ENCODE measurements at regions not wholly inside any gene's neighbourhood (a gene's known extent, or its start where the extent isn't known, plus 50 kb on each side); places are given as distances from the start of the nearest gene placed in this dataset.

- Histone ChIP-seq H3K36me3 (replicated peaks; ENCODE audit: low read depth, low read length) (no peaks in the 10 kb centered on the region), H4K20me1 (ENCODE audit: insufficient read depth, low read length) (no peaks in the 10 kb centered on the region), H2AFZ (ENCODE audit: low read depth, low read length) (no peak overlapping the region), H3K4me3 (ENCODE audit: low read length) (no peak overlapping the region), H3K9me3 (ENCODE audit: insufficient read depth, low read length) (no peaks in the 10 kb centered on the region), H3K27ac (ENCODE audit: low read length) (no peak overlapping the region), H3K79me2 (ENCODE audit: low read length) (no peaks in the 10 kb centered on the region), H3K9ac (ENCODE audit: low read length) (no peak overlapping the region), H3K4me1 (ENCODE audit: low read length) (no peaks in the 10 kb centered on the region), H3K27me3 (ENCODE audit: low read depth, low read length) (no peaks in the 10 kb centered on the region), H3K4me2 (ENCODE audit: low read length) (no peak overlapping the region)
- TF ChIP-seq CTCF (IDR thresholded peaks at IDR 0.05; ENCODE audit: low read depth, low read length) (no peak), EZH2phosphoT487 (IDR thresholded peaks at IDR 0.05; ENCODE audit: low read depth) (no peak)
Observed at GRCh38 chr7:67522504-67522903, 525.9 kb downstream of the TYW1 start.

- Histone ChIP-seq H3K4me2 (ENCODE audit: low read length) (no peak overlapping the region), H3K9me3 (ENCODE audit: insufficient read depth, low read length) (no peaks in the 10 kb centered on the region), H4K20me1 (ENCODE audit: insufficient read depth, low read length) (no peaks in the 10 kb centered on the region), H3K27me3 (ENCODE audit: low read depth, low read length) (no peaks in the 10 kb centered on the region), H3K9ac (ENCODE audit: low read length) (no peak overlapping the region), H3K4me3 (ENCODE audit: low read length) (no peak overlapping the region), H3K4me1 (ENCODE audit: low read length) (no peaks in the 10 kb centered on the region), H2AFZ (ENCODE audit: low read depth, low read length) (no peak overlapping the region), H3K36me3 (replicated peaks; ENCODE audit: low read depth, low read length) (no peaks in the 10 kb centered on the region), H3K79me2 (ENCODE audit: low read length) (no peaks in the 10 kb centered on the region), H3K27ac (ENCODE audit: low read length) (no peak overlapping the region)
- TF ChIP-seq CTCF (IDR thresholded peaks at IDR 0.05; ENCODE audit: low read depth, low read length) (no peak), EZH2phosphoT487 (IDR thresholded peaks at IDR 0.05; ENCODE audit: low read depth) (no peak)
Observed at GRCh38 chr7:67523713-67524112, 527.1 kb downstream of the TYW1 start.

- Histone ChIP-seq H3K27ac (ENCODE audit: low read length) (no peak overlapping the region), H2AFZ (ENCODE audit: low read depth, low read length) (no peak overlapping the region), H3K36me3 (replicated peaks; ENCODE audit: low read depth, low read length) (no peaks in the 10 kb centered on the region), H3K4me1 (ENCODE audit: low read length) (no peaks in the 10 kb centered on the region), H3K4me3 (ENCODE audit: low read length) (no peak overlapping the region), H3K27me3 (ENCODE audit: low read depth, low read length) (no peaks in the 10 kb centered on the region), H3K79me2 (ENCODE audit: low read length) (no peaks in the 10 kb centered on the region), H3K9ac (ENCODE audit: low read length) (no peak overlapping the region), H3K4me2 (ENCODE audit: low read length) (no peak overlapping the region), H4K20me1 (ENCODE audit: insufficient read depth, low read length) (no peaks in the 10 kb centered on the region), H3K9me3 (ENCODE audit: insufficient read depth, low read length) (no peaks in the 10 kb centered on the region)
- no peak for TF ChIP-seq EZH2phosphoT487 (IDR thresholded peaks at IDR 0.05; ENCODE audit: low read depth)
- no peak for TF ChIP-seq CTCF (IDR thresholded peaks at IDR 0.05; ENCODE audit: low read depth, low read length)
Observed at GRCh38 chr7:67525588-67525987, 529.0 kb downstream of the TYW1 start.

- Histone ChIP-seq H3K36me3 (replicated peaks; ENCODE audit: low read depth, low read length) (no peaks in the 10 kb centered on the region), H3K4me2 (ENCODE audit: low read length) (no peak overlapping the region), H3K27ac (ENCODE audit: low read length) (no peak overlapping the region), H4K20me1 (ENCODE audit: insufficient read depth, low read length) (no peaks in the 10 kb centered on the region), H3K9ac (ENCODE audit: low read length) (no peak overlapping the region), H3K4me1 (ENCODE audit: low read length) (no peaks in the 10 kb centered on the region), H2AFZ (ENCODE audit: low read depth, low read length) (no peak overlapping the region), H3K9me3 (ENCODE audit: insufficient read depth, low read length) (no peaks in the 10 kb centered on the region), H3K4me3 (ENCODE audit: low read length) (no peak overlapping the region), H3K79me2 (ENCODE audit: low read length) (no peaks in the 10 kb centered on the region), H3K27me3 (ENCODE audit: low read depth, low read length) (no peaks in the 10 kb centered on the region)
- TF ChIP-seq EZH2phosphoT487 (IDR thresholded peaks at IDR 0.05; ENCODE audit: low read depth), result no peak
- TF ChIP-seq CTCF (IDR thresholded peaks at IDR 0.05; ENCODE audit: low read depth, low read length), result no peak
Observed at GRCh38 chr7:67535241-67535989, 538.8 kb downstream of the TYW1 start.

Measured in OCI-LY3 (cell line).